SU-DHL-6 (cell line): ENCODE measurements at regions not wholly inside any gene's neighbourhood (a gene's known extent, or its start where the extent isn't known, plus 50 kb on each side); places are given as distances from the start of the nearest gene placed in this dataset.

Experiments
- CTCF ChIP-seq: fragments of 200-600 bp; sonication (generic); IDR thresholded peaks from one replicate; pipeline ENCODE4 v1.5.1; 2017; ENCODE audit warnings: antibody characterized with exemption, mild to moderate bottlenecking, low read length, moderate library complexity; ENCODE audit not compliant: insufficient read depth, poor library complexity, severe bottlenecking
- EZH2phosphoT487 ChIP-seq: fragments of 200-600 bp; sonication (generic), shearing (Covaris generic); conservative IDR thresholded peaks from 2 replicates; pipeline ENCODE4 v1.6.1; 2018; ENCODE audit warnings: mild to moderate bottlenecking, antibody characterized with exemption, low read length, moderate library complexity, mixed read lengths

GRCh38 chr3:107062310-107062709, 314.9 kb upstream of the CCDC54 start:
- TF ChIP-seq CTCF (no peak), EZH2phosphoT487 (no peak)
